Astrocyte of the hippocampus (primary cell): ENCODE measurements at regions not wholly inside any gene's neighbourhood (a gene's known extent, or its start where the extent isn't known, plus 50 kb on each side); places are given as distances from the start of the nearest gene placed in this dataset.

Experiments used
- DNase-seq: peaks from one replicate; pipeline ENCODE4 v3.0.0; 2011; ENCODE audit warnings: low read depth, low spot score

DNA sequence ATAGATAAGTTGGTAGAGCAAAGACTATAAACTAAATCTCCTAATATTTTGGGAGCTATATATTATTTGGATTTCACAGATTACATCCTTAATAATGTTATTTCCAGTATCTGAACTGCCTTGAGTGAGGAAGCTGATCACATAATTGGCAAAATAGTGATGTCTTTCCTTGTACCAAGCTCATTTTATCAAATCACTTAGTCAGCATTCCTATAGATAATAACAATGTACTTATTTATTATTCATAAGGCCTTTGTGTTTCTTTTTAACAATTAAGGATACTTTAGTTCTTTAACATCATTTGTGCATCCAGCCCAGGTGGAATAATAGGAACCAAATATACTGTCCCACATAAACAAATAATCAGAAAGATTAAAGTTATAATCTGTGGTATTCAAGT is 1093.6 kb downstream of the PCDH18 start:
- DNase-seq: no peak

DNA sequence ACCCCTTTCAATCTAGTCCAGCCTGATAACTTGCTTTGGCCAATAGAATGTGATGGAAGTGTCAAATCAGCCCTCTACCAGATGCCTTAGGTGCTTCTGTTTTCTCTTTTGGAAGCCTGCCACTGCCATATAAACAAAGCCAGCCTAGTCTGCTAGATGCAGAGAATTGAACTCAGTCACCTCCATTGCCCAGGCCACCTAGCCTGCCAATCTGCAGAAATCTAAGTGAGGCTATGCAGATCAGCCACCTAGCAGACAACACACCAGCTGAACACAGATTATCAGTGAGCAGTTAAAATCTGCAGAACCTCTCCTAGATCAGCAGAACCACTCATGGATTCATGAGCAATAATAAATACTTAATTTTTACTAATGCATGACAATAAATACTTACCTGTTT is 1108.2 kb downstream of the PCDH18 start:
- no peak for DNase-seq

DNA sequence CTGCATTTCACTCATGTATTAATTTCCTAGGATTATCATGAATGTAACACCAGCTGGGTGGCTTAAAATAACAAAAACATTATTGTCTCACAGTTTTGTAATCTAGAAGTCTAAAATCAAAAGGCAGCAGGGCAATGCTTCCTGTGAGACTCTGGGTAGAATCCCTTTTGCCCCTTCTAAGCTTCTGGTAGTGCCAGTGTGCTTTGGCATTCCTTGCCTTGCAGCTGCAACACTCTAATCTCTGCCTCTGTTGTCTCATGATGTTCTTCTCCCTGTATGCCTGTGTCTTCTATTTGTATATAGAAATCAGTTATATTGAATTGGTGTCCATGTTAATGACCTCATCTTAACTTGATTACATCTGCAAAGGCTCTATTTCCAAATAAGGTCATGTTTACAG is 1117.3 kb downstream of the PCDH18 start:
- DNase-seq: no peak

DNA sequence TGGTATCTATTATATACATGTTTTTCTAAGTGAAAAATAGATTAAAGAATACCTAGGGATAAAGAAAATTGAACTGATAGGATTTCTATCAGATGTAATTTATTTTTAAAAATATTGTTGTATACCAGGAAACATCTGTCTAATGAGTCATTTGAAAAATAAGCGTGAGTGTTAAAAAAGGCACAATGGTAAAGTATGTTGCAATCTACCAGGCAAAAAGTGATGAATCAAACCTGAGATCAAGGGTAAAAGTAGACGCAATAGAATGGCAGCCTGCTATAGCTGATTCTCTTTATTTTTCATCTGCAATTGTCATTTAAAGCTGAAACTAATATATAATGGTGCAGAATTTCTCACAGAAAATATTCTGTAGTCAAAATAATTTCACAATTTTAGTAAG is 1119.6 kb downstream of the PCDH18 start:
- DNase-seq: no peak

DNA sequence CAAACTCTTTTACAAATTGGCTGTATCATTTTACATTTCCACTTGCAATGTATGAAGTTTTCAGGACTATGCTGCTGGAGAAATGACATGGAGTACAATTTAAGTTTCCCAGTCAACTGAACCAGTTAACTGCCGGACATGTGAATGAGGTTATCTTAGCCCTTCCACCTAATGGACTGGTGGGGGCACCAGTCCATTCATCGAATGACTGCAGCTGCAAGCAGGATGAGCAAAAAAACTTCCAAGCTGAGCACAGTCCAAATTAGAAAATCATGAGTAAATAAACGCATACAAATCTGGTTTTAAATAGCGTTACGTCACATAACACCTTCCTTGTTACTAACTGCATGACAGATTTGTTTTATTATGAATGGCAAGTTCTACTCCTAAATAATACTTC is 1131.5 kb downstream of the PCDH18 start:
- DNase-seq: no peak

DNA sequence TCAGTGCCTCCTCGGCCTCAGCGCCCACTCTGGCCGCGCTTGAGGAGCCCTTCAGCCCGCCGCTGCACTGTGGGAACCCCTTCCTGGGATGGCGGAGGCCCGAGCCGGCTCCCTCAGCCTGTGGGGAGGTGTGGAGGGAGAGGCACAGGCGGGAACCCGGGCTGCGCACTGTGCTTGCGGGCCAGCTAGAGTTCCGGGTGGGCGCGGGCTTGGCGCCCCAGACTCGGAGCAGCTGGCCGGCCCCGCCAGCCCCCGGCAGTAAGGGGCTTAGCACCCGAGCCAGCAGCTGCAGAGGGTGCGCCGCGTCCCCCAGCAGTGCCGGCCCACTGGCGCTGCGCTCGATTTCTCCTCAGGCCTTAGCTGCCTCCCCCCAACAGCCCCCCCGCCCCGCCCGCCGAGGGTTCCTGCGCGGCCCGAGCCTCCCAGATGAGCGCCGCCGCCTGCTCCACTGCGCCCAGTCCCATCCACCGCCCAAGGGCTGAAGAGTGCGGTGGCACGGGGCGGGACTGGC is 1137.0 kb downstream of the PCDH18 start:
- peak; percentile 8 for DNase-seq

DNA sequence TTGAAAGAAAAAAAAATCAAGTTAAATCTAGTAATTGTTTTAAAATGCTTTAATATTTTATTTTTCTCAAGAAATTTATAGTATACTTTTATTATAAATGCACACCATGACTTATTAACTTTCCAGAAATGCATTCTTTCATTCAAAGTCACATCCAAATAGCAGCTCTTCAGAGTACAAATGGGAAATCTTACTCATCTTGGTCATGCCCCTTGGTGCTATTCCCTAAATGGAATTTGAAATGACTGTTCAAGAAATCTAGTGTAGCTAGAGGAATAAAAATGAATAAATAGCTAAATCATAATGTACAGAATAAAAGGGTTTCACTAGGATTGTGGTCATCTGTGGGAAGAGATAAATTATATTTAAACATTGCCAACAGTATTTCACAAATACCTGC is 1139.7 kb downstream of the PCDH18 start:
- peak; percentile 42 for DNase-seq

DNA sequence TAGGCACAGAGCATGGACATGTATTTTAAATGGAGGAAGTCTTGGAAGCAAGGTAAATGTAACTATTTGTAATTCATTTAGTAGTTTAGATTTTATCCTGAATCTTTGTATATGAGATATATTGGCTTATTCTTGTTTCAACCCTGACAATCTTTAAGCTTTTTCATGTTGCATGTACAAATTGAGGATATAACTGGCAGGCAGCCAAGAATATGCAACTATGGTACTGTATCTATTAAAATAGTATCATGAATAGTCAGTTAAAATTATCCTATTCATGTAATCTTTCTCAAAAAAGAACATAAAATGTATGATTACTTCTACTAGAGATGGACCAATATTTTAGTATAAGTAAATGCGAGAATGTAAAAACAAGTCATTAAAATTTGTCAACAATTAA is 1141.5 kb downstream of the PCDH18 start:
- no peak for DNase-seq

DNA sequence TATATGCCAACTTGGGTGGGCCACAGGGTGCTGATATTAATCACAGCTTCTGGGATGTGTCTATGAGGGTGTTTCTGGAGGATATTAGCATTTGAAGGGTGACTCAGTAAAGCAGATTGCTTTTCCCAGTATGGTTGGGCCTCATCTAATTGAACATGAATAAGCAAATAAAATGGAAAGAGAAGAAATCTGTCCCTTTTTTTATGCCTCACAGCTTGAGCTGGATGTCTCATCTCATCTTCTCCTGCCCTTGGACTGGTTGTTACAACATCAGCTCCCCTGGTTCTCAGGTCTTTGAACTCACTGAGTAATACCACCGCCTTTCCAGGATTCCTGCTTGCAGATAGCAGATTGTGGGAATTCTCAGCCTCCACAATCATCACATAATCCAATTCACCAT is 1149.2 kb downstream of the PCDH18 start:
- no peak for DNase-seq

DNA sequence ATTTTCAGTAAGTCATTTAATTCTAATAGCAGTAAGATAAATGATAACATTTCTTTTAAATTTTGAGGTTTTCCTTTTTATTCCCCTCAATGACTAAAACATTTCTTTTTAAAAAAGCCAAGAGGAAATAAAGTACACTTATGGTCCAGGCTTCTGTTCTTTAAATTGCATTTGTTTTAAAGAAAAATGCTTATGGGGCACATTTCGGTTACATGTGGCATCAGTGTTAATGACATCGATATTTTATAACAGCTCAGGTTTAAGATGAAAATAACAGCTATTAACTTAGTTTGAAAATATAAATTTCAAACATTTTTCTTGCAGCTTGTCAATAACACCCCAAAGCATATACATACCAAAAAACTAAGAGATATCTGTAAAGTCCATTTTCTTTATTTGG is 1161.1 kb downstream of the PCDH18 start:
- DNase-seq: no peak

DNA sequence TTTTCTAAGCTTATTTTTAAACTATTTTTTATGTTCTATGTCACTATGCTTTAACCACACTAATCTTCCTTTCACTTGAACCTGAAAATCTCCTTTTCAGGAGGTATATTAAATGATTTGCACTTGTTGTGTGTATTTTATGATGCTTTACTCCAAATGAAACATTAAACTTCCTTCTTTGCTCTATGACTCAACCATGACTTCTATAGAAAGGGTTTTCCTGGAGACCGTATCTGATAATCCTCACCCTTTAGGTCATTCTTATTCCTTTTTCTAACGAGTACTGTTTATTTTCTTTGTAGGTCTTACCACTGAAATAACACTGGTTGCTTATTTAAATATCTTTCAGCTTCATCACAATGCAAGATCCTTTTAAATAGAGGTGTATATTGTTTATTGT is 1163.2 kb downstream of the PCDH18 start:
- DNase-seq: peak; percentile 16

DNA sequence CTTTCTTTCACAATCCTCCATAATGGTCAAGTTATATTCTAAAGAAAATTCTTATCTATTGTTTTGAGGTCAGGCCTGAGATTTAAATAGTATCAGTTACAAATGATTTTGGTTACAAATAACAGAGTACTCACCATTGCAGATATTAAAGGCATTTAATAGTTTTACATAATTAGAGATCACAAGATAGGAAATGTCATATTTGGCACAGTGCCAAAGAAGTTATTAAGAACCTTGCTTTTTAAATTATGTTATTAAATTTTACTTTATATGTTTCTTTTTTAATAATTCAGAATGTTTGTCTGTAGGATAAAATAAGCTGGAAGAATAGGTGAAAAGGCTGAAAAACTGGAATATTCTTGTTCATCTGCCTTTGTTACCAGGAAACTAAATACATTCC is 1174.7 kb downstream of the PCDH18 start:
- no peak for DNase-seq

DNA sequence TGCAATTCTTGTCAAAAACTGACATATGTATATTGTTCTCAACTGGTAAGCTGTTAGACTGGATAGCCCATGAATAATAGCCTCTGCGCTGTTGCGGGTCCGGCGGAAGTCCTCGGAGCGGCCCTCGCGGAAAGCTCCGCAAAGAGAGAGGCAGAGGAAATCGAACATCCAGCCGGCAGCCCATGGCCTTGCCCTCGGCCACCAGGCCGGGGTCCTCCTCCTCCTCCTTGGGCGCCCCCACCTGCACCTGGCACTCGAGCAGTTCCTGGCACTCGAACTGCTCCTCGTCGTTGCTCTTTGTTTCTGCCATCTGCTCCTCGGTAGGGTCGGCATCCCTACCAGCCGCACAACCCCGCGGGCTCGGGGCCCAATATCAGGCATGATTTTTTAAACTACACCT is 1176.3 kb downstream of the PCDH18 start:
- DNase-seq: no peak

DNA sequence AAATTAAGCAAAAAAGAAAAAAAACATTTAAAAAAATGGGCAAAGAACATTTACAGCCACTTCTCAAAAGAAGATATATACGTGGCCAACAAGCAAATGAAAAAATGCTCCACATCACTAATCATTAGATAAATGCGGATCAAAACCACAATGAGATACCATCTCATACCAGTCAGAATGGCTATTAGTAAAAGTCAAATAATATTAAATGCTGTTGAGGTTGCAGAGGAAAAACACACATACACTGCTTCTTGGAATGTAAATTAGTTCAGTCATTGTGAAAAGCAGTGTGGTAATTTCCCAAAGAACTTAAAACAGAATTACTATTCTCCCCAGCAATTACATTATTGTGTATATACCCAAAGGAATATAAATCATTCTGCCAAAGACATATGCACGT is 1189.0 kb downstream of the PCDH18 start:
- DNase-seq: no peak

DNA sequence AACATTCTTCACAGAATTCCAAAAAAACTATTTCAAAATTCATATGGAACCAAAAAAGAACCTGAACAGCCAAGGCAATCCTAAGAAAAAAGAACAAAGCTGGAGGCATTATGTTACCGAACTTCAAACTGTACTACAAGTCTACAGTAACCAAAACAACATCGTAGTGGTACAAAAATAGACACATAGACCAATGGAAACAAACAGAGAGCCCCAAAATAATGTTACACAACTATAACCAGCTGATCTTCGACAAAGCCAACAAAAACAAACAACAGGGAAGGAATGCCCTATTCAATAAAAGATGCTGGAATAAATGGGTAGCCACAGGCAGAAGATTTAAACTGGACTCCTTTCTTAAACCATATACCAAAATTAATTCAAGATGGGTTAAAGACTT is 1189.6 kb downstream of the PCDH18 start:
- DNase-seq: no peak

DNA sequence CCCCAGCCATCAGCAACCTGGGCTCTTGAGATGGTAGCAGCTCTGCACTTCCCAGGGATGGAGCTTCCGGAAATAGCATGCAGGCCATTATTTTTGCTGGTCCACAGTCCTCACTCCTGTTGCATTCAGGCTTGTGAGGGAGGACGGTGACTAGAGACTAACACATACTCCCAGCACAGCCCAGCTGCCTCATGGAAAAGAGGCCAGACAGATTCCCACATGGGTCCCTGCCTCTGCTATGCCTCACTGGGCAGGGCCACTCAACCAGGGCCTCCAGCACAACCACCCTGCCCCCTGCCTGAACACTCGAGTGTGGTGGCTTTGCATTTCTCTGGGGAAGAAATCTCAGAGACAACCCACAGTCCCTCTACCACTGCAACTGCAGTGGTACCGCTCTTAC is 1195.1 kb downstream of the PCDH18 start:
- DNase-seq: no peak

DNA sequence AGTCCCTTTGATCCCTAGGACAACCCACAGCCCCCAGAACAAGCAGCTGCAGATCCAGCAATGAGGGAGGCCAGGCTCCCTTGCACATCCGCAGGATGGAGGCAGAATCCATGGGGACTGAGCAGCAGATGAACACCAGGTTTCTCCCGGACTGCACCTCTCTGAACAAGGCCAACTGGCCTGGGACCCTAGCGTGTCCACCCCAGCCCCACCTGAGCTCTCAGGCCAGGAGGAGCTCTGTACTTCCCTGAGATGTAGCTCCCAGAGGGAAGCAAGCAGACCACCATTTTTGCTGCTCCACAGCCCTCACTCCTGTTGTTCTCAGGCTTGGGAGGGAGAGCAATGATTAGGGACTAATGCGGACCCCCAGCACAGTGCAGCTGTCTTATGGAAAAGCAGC is 1195.8 kb downstream of the PCDH18 start:
- DNase-seq: no peak

DNA sequence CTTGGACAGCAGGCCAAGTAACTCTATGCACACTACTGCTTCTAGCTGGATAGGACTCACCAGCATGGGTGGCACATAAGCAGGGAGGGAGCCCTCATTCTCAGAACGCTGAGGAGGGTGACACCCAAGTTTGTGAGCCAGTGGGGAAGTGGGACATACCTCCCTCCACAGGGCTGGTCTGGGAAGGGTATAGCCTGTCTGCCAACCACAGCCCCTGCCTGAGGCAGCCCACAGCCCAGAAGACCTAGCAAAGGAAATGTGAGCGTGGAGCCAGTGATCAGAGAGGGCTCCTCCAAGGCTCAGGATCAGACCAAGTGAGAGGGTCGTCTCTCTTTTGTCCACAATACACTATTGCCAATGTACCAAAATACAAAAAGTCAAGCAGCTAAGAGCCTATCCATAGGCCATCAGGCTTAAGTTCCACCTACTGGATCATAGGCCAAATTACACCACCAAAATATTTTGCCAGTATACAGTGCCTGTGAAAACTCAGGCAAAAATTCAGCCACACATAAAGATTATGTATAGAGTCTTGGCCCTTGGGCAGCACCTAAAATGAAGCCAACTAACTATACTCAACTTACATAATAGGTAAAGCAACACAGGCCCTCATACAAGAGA is 1203.1 kb downstream of the PCDH18 start:
- no peak for DNase-seq

DNA sequence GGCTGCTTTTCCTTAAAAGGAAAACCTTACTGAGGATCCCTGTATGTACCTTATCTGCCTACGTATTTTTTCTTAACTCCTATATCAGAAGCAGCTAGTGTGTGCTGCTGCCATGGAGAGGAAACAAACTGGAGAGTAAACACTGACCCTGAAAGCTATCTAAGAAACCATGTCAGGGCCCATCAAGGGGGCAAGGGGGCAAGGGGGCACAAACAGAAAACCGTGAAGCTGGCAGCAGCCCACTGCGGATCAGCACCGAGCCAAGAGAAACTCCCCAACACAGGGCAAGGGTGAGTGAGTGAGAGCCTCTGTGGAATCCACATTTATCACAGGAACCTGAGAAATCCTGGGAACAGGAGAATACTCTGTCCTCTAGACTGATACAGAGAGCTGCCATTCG is 1204.2 kb downstream of the PCDH18 start:
- DNase-seq: no peak

DNA sequence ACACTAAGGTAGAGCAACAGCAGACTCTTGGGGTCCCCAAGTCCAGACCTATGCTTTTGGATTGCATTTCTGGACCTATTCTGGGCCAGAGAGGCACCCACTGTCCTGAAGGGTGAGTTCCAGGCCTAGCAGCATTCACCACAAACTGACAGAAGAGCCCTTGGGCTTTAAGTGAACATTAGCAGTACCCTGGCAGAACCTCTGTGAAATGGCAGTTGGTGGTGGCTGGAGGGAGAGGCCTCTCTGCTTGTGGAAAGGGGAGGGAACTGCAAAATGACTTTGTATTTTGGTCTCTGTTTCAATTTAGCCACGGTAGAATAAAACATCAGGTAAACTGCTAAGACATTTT is 1211.9 kb downstream of the PCDH18 start:
- DNase-seq: no peak

DNA sequence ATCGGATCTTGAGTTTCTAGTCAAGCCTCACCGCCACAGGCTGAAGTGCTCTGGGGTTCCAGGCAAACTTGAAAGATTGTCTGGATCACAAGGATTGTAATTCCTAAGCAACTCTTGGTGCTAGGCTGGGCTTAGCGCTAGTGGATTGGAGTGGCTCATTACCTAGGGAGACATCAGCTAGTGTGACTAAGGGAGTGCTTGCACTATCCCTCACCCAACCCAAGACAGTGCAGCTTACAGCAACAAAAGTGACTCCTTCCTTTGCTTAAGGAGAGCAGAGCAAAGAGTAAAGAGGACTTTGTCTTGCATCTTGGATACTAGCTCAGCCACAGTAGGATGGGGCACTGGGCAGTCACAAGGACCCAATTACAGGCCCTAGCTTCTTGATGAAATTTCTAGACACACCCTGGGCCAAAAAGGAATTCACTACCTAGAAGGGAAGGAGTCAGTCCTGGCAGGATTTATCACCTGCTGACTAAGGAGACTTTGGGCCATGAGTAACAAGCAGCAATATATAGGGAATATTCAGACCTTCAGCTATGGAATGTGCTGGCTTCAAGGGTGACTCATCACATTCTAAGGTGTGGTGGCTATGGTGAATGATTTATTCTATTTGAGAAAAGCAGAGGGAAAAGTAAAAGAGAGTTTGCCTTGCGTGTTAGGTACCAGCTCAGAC is 1212.4 kb downstream of the PCDH18 start:
- DNase-seq: peak; percentile 76

DNA sequence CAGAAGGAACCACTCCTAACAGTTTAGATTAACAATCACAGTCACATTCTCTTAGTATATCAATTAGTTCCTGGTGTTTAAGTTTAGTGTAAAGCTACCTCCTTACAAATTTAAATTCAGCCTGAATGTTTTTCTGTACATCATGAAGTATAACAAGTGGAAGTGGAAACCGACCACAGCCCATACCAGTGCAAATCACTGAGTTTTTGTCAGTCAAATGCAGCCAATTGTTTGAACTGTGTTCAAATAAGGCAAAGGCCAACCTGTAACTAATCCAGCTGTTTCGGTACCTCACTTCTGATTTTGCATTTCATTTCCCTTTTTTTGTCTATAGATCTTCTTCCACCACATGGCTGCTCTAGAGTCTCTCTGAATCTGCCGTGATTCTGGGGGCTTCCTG is 1215.3 kb downstream of the PCDH18 start:
- no peak for DNase-seq

DNA sequence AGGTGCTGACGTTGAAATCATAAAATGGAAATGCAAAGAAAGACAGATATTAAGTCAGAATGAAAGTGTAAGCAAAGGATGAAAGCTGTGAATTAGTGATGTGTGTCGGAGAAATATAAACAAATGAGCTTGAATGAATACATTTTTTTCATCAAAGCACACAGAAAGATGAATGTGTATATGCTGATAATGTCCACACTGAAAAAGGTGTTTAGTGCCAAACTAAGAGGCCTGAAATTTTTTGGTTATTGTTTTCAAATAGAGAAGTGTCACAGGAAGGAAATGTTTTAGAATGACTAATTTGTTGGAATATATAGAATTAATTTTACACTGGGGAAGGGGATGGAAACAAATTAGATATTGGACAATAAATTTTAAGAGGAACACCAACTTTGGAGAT is 1217.6 kb downstream of the PCDH18 start:
- DNase-seq: no peak

DNA sequence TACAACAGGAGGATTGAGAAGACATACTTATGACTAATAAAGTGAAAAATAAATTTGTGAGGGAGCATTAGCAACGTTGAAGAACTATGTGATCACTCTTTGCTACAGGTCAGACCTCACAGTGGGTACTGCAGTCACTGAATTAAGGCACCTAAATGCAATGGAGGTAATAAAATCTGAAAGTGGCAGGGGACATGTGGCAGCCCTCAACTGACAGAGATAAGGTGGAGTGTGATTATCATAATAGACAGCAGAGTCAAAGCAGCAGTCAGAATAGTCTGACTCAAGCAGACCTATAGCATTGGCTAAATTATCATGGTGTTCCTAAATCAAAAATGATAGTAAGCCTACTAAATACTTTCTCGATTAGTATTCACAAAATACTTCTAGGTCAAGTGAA is 1220.5 kb downstream of the PCDH18 start:
- DNase-seq: no peak
